ENCODE measurements at regions not wholly inside any gene's neighbourhood (a gene's known extent, or its start where the extent isn't known, plus 50 kb on each side); places are given as distances from the start of the nearest gene placed in this dataset.

DNA sequence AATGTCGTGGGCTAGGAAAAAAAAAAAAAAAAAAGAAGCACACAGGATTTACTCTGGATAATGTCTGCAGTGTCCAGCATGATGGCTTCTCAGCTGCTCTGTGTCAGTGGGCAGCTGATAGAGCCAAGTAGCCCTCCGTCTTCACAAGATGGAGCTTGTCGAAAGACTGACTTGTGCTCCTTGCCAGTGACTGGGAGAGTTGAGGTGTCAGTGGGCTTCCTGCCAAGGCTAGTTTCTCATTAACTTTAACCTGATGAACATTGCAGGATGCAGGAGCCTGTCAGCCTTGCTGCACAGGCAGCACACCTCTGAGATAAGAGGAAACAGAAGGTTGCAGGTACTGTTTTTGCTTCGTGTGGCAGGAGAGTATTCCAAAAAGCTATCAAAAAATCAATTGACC is 171.4 kb upstream of the SGCD start:
- TF ChIP-seq EZH2 (optimal IDR thresholded peaks at IDR 0.05; ENCODE audit: low read depth, low read length): no peak
- TF ChIP-seq, protein P1, sequence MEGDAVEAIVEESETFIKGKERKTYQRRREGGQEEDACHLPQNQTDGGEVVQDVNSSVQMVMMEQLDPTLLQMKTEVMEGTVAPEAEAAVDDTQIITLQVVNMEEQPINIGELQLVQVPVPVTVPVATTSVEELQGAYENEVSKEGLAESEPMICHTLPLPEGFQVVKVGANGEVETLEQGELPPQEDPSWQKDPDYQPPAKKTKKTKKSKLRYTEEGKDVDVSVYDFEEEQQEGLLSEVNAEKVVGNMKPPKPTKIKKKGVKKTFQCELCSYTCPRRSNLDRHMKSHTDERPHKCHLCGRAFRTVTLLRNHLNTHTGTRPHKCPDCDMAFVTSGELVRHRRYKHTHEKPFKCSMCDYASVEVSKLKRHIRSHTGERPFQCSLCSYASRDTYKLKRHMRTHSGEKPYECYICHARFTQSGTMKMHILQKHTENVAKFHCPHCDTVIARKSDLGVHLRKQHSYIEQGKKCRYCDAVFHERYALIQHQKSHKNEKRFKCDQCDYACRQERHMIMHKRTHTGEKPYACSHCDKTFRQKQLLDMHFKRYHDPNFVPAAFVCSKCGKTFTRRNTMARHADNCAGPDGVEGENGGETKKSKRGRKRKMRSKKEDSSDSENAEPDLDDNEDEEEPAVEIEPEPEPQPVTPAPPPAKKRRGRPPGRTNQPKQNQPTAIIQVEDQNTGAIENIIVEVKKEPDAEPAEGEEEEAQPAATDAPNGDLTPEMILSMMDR (IDR thresholded peaks at IDR 0.05; ENCODE audit: low read length): no peak
- no peak for TF ChIP-seq EZH2phosphoT487 (IDR thresholded peaks at IDR 0.05; ENCODE audit: low read length)

Measured in MM.1S (cell line).